ENCODE measurements at regions not wholly inside any gene's neighbourhood (a gene's known extent, or its start where the extent isn't known, plus 50 kb on each side); places are given as distances from the start of the nearest gene placed in this dataset.

GRCh38 chr9:95756101-95756500 lies 119.4 kb upstream of the ERCC6L2 start:
- TF ChIP-seq EZH2phosphoT487 (IDR thresholded peaks at IDR 0.05; ENCODE audit: borderline replicate concordance, low read length) (no peak), CTCF (IDR thresholded peaks at IDR 0.05; ENCODE audit: low read depth, low read length, poor library complexity, severe bottlenecking) (no peak)
